Left ventricle myocardium inferior (tissue), 1 donor: ENCODE measurements at regions not wholly inside any gene's neighbourhood (a gene's known extent, or its start where the extent isn't known, plus 50 kb on each side); places are given as distances from the start of the nearest gene placed in this dataset.

Experiments used
- DNase-seq: peaks from one replicate; pipeline ENCODE4 v3.0.0-alpha.2; 2020
- H3K27ac ChIP-seq: fragments of 200-600 bp; replicated peaks from 2 replicates; pipeline ENCODE4 v1.8.0; 2021
- H3K27me3 ChIP-seq: fragments of 200-600 bp; 2 replicates; pipeline ENCODE4 v1.8.0; 2021; ENCODE audit warnings: low read depth
- H3K36me3 ChIP-seq: fragments of 200-600 bp; 2 replicates; pipeline ENCODE4 v1.8.0; 2021
- H3K4me1 ChIP-seq: fragments of 200-600 bp; 2 replicates; pipeline ENCODE4 v1.8.0; 2021
- H3K4me3 ChIP-seq: fragments of 200-600 bp; 2 replicates; pipeline ENCODE4 v1.8.0; 2021; ENCODE audit warnings: mild to moderate bottlenecking, moderate library complexity
- H3K9me3 ChIP-seq: fragments of 200-600 bp; replicated peaks from 2 replicates; pipeline ENCODE4 v1.8.0; 2021
- CTCF ChIP-seq: fragments of 200-600 bp; IDR thresholded peaks from 2 replicates; pipeline ENCODE4 v1.8.0; 2021; ENCODE audit warnings: antibody characterized with exemption, mild to moderate bottlenecking, borderline replicate concordance
- intact Hi-C: fragments of 100-400 bp; cut with micrococcal nuclease; formaldehyde crosslinking; loops from one replicate; pipeline ENCODE4 v1.11.0; 2022
- donor health status: DM: no; HTN: yes; CAD: no; lungs with severe emphysema.

GRCh38 chr11:91174734-91175133 is 951.9 kb upstream of the CHORDC1 start:
- Histone ChIP-seq H3K27ac (no peak overlapping the region), H3K4me1 (no peaks in the 10 kb centered on the region), H3K27me3 (no peaks in the 10 kb centered on the region), H3K4me3 (no peak overlapping the region), H3K36me3 (no peaks in the 10 kb centered on the region), H3K9me3 (no peaks in the 10 kb centered on the region)
- intact Hi-C loops, result no loop called here
- DNase-seq, result no peak
- TF ChIP-seq CTCF, result no peak

GRCh38 chr11:91174193-91174592 is 951.3 kb upstream of the CHORDC1 start:
- H3K36me3 ChIP-seq, result no peaks in the 10 kb centered on the region
- intact Hi-C loops, result no loop called here
- no peak for TF ChIP-seq CTCF
- H3K9me3 ChIP-seq, result no peaks in the 10 kb centered on the region
- H3K4me3 ChIP-seq, result no peak overlapping the region
- no peak for DNase-seq
- no peaks in the 10 kb centered on the region for H3K27me3 ChIP-seq
- H3K27ac ChIP-seq, result no peak overlapping the region
- no peaks in the 10 kb centered on the region for H3K4me1 ChIP-seq

GRCh38 chr11:91173701-91174100 is 950.9 kb upstream of the CHORDC1 start:
- no peaks in the 10 kb centered on the region for H3K36me3 ChIP-seq

GRCh38 chr11:91170711-91171110 is 947.9 kb upstream of the CHORDC1 start:
- DNase-seq, result no peak
- Histone ChIP-seq H3K4me3 (no peak overlapping the region), H3K9me3 (no peaks in the 10 kb centered on the region), H3K27me3 (no peaks in the 10 kb centered on the region), H3K4me1 (no peaks in the 10 kb centered on the region), H3K27ac (no peak overlapping the region), H3K36me3 (no peaks in the 10 kb centered on the region)
- intact Hi-C loops, result no loop called here
- TF ChIP-seq CTCF, result no peak

More at GRCh38 chr11:91173701-91174100, 950.9 kb upstream of the CHORDC1 start:
- Histone ChIP-seq H3K9me3 (no peaks in the 10 kb centered on the region), H3K27me3 (no peaks in the 10 kb centered on the region), H3K27ac (no peak overlapping the region), H3K4me1 (no peaks in the 10 kb centered on the region), H3K4me3 (no peak overlapping the region)
- intact Hi-C loops, result no loop called here
- DNase-seq, result no peak
- no peak for TF ChIP-seq CTCF

DNA sequence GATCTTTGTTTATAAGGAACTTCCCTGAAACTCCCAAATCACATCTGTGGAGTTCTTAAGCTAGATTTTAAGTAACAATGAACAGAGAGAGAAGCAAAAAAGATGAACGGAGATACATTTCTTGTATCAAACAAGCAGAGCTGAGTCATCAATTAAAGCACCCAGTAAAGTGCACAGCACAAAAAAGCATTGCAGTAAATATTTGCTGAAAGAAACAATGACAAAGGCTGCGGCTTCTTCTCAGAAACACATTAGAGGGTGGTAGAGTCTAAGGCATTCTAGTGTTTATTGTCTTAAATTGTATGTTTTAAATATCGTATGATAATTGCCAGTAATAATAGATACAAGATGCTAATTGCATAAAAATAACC is 941.6 kb upstream of the CHORDC1 start:
- intact Hi-C loops, result no loop called here
- no peaks in the 10 kb centered on the region for H3K9me3 ChIP-seq

More for the DNA sequence above, 941.6 kb upstream of the CHORDC1 start:
- Histone ChIP-seq H3K4me3 (no peak overlapping the region), H3K27ac (no peak overlapping the region), H3K36me3 (no peaks in the 10 kb centered on the region), H3K4me1 (peaks cover 10% of the 10 kb centered on the region), H3K27me3 (no peaks in the 10 kb centered on the region)
- no peak for DNase-seq
- TF ChIP-seq CTCF, result no peak
